H1 (cell line): ENCODE measurements at regions not wholly inside any gene's neighbourhood (a gene's known extent, or its start where the extent isn't known, plus 50 kb on each side); places are given as distances from the start of the nearest gene placed in this dataset.

ENCODE experiments used
- ATF3 ChIP-seq: IDR thresholded peaks from 2 replicates; pipeline ENCODE4 v1.6.1; 2011; ENCODE audit warnings: low read depth, mild to moderate bottlenecking, low read length; ENCODE audit not compliant: insufficient read depth
- CEBPB ChIP-seq: IDR thresholded peaks from 2 replicates; pipeline ENCODE4 v1.6.1; 2012; ENCODE audit warnings: low read depth, low read length
- CTCF ChIP-seq, 3 experiments: IDR thresholded peaks; 1 replicate in 2 of 3; 2 replicates in 1 of 3; pipeline versions ENCODE4 v1.5.1 to v1.6.1; 2011; ENCODE audit warnings: low read length in 3 of 3, mild to moderate bottlenecking in 3 of 3, inconsistent platforms in 2 of 3, low read depth in 1 of 3, moderate library complexity in 1 of 3; ENCODE audit not compliant: insufficient read depth in 1 of 3; ENCODE audit errors: control extremely low read depth in 1 of 3
- EP300 ChIP-seq, 2 experiments: IDR thresholded peaks; 1 replicate in 1 of 2; 2 replicates in 1 of 2; pipeline ENCODE4 v1.6.1; 2011 to 2012; ENCODE audit warnings: low read depth in 2 of 2, low read length in 2 of 2, mild to moderate bottlenecking in 2 of 2, borderline replicate concordance in 1 of 2, inconsistent platforms in 1 of 2, moderate library complexity in 1 of 2
- EZH2 ChIP-seq: fragments of 200-600 bp; sonication (generic); IDR thresholded peaks from 2 replicates; pipeline ENCODE4 v1.7.1; 2012; ENCODE audit warnings: low read depth, mild to moderate bottlenecking, moderate library complexity, low read length, inconsistent platforms; ENCODE audit not compliant: severe bottlenecking
- HDAC6 ChIP-seq: IDR thresholded peaks from one replicate; pipeline ENCODE4 v1.7.1; 2012; ENCODE audit warnings: low read depth, mild to moderate bottlenecking, inconsistent platforms, low read length, moderate library complexity
- JUN ChIP-seq: IDR thresholded peaks from 2 replicates; pipeline ENCODE4 v1.6.1; 2011; ENCODE audit warnings: low read depth, mild to moderate bottlenecking, improper control_type of control experiment, low read length
- POLR2A ChIP-seq, 2 experiments: IDR thresholded peaks; 1 replicate in 1 of 2; 2 replicates in 1 of 2; pipeline ENCODE4 v1.6.1; 2011; ENCODE audit warnings: low read depth in 2 of 2, low read length in 2 of 2, mild to moderate bottlenecking in 2 of 2; ENCODE audit errors: control extremely low read depth in 1 of 2
- TCF12 ChIP-seq: IDR thresholded peaks from 2 replicates; pipeline ENCODE4 v1.6.1; 2011; ENCODE audit warnings: low read depth, mild to moderate bottlenecking, low read length
- USF2 ChIP-seq: IDR thresholded peaks from 2 replicates; pipeline ENCODE4 v1.6.1; 2011; ENCODE audit warnings: low read length, improper control_type of control experiment

- TF ChIP-seq CTCF (IDR thresholded peaks at IDR 0.05; ENCODE audit: control extremely low read depth in 1 of 3, insufficient read depth in 1 of 3, low read depth in 1 of 3, low read length in 3 of 3): no peak
- TF ChIP-seq HDAC6: no peak
- TF ChIP-seq TCF12: no peak
- no peak for TF ChIP-seq CEBPB
- no peak for TF ChIP-seq USF2
- TF ChIP-seq EP300 (IDR thresholded peaks at IDR 0.05; ENCODE audit: borderline replicate concordance in 1 of 2, low read depth in 2 of 2, low read length in 2 of 2): no peak
- TF ChIP-seq POLR2A (IDR thresholded peaks at IDR 0.05; ENCODE audit: control extremely low read depth in 1 of 2, low read depth in 2 of 2, low read length in 2 of 2): no peak
- TF ChIP-seq JUN: no peak
- no peak for TF ChIP-seq ATF3
- no peak for TF ChIP-seq EZH2
These were observed 80.8 kb upstream of the PPP2R2B start for GRCh38 chr5:146959360-146959759.
